ENCODE measurements at regions not wholly inside any gene's neighbourhood (a gene's known extent, or its start where the extent isn't known, plus 50 kb on each side); places are given as distances from the start of the nearest gene placed in this dataset.

- H3K4me3 ChIP-seq (ENCODE audit: low read depth, low read length) = no peak overlapping the region
- TF ChIP-seq CTCF (IDR thresholded peaks at IDR 0.05; ENCODE audit: low read depth, low read length, missing control alignments) = no peak
- no peak for DNase-seq (ENCODE audit: low read depth)
- in situ Hi-C loops (cut with HindIII; ENCODE audit: low sequenced_read_pairs) = no loop called here
Measured at GRCh38 chr14:87868920-87869319, 124.1 kb downstream of the GALC start.

DNA sequence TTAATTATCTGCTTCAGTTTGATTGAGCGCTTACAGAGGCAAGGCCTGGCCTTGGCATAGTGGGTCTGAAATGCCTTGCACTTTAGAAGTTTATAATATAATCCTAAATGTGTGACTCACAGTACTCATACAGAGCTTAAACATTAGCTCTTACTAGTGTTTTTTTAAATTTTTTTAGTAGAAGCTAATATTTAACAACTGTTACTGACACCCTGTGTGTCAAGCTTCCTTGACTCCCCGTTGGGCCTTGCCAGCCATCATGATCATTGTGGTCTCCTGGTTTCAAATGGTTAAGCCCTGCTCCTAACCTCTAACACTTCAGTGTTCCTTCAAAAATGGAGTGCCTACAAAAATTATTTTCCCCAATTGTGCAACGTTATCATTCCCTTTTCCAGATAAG, 126.9 kb downstream of the GALC start:
- no peak for TF ChIP-seq CTCF (IDR thresholded peaks at IDR 0.05; ENCODE audit: low read depth, low read length, missing control alignments)
- in situ Hi-C loops (cut with HindIII; ENCODE audit: low sequenced_read_pairs) = no loop called here
- DNase-seq (ENCODE audit: low read depth) = no peak
- H3K4me3 ChIP-seq (ENCODE audit: low read depth, low read length) = no peak overlapping the region

DNA sequence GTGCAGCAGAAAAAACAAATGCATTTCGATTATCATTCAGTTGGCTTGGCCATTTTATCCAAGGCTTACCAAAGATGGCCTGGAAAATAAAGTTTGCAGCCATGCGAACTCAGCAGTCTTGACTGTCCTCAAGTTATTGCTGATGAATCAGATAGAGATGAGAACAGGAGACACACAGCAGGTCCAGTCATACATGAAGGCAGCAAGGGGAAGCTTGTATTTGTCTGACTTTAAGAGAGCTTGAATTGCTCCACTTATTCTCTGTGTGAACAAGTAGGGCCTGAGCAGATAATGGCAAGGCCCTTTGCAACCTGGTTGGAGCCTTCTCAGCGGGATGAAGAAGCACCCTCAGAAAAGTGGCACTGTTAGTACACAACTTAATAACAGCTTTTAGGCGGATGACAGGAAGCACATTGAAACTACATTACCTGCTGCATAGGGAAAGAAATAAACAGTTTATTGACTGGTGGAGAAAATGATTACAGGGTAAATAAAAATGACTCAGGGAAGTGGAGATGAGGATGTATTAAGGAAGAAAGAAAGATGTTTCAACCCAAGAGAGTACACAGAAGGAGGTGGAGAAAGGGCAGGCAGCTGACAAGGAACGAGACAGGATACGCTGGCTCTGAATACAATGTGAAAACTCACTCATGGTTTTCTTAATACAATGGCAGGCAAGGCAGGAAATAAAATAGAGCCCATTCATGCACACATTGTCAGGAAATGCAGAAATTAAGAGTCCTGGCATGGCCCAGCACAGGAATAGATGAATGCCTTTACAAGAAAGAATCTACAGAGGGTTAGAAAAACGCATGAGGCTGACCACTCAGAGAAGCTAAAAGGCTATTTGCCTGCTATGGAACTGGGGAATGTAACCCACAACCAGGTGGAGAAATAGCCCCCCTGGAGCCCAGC, 128.4 kb downstream of the GALC start:
- H3K4me3 ChIP-seq (ENCODE audit: low read depth, low read length) = no peak overlapping the region
- in situ Hi-C loops (cut with HindIII; ENCODE audit: low sequenced_read_pairs) = no loop called here
- no peak for DNase-seq (ENCODE audit: low read depth)
- TF ChIP-seq CTCF (IDR thresholded peaks at IDR 0.05; ENCODE audit: low read depth, low read length, missing control alignments) = no peak

GRCh38 chr14:87863047-87863446, 129.9 kb downstream of the GALC start:
- in situ Hi-C loops (cut with HindIII; ENCODE audit: low sequenced_read_pairs) = no loop called here
- TF ChIP-seq CTCF (IDR thresholded peaks at IDR 0.05; ENCODE audit: low read depth, low read length, missing control alignments) = no peak
- no peak for DNase-seq (ENCODE audit: low read depth)
- H3K4me3 ChIP-seq (ENCODE audit: low read depth, low read length) = no peak overlapping the region

DNA sequence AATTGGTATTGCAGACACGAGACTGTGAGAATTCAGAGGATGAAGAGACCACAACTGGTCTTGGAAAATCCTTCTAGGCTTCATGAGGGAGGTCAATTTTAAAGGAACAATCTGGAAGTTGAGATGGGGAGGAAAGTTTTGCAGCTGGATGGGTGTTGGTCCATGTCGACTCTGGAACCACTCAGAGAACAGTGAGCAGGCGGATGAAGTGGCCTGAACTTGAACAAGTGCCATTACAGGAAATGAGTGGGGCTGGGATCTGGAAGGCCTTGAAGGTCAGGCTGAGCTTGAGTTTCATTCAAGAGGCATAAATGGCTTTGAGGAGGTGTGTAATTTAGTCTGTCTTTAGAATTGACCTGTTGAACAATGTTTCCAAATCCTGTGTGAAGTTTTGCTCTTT, 140.9 kb downstream of the GALC start:
- TF ChIP-seq CTCF (IDR thresholded peaks at IDR 0.05; ENCODE audit: low read depth, low read length, missing control alignments) = no peak
- no peak overlapping the region for H3K4me3 ChIP-seq (ENCODE audit: low read depth, low read length)
- in situ Hi-C loops (cut with HindIII; ENCODE audit: low sequenced_read_pairs) = no loop called here
- DNase-seq (ENCODE audit: low read depth) = no peak

DNA sequence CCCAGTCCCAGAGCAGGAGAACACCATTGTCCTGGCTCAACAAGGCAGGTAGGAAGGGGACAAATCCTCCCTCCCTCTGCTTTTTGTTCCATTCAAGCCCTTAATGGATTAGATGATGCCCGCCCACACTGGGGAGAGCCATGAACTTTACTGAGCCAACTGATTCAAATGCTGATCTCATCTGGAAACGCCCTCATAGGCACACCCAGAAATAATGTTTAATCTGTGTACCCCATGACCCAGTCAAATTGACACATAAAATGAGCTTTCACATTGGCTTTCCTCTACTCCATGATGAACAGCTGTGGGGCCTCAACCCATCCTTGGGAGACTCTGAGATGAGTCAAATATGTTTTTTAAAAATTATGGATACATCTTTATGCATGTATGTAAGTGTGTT, 141.8 kb downstream of the GALC start:
- in situ Hi-C loops (cut with HindIII; ENCODE audit: low sequenced_read_pairs) = no loop called here

More for the DNA sequence above, 141.8 kb downstream of the GALC start:
- no peak for TF ChIP-seq CTCF (IDR thresholded peaks at IDR 0.05; ENCODE audit: low read depth, low read length, missing control alignments)
- H3K4me3 ChIP-seq (ENCODE audit: low read depth, low read length) = no peak overlapping the region
- DNase-seq (ENCODE audit: low read depth) = no peak

Measured in astrocyte of the cerebellum (primary cell).